GM03348 (cell line): ENCODE measurements at regions not wholly inside any gene's neighbourhood (a gene's known extent, or its start where the extent isn't known, plus 50 kb on each side); places are given as distances from the start of the nearest gene placed in this dataset.

Experiments
- DNase-seq: peaks from one replicate; pipeline ENCODE4 v3.0.0; 2012; ENCODE audit warnings: low spot score

DNA sequence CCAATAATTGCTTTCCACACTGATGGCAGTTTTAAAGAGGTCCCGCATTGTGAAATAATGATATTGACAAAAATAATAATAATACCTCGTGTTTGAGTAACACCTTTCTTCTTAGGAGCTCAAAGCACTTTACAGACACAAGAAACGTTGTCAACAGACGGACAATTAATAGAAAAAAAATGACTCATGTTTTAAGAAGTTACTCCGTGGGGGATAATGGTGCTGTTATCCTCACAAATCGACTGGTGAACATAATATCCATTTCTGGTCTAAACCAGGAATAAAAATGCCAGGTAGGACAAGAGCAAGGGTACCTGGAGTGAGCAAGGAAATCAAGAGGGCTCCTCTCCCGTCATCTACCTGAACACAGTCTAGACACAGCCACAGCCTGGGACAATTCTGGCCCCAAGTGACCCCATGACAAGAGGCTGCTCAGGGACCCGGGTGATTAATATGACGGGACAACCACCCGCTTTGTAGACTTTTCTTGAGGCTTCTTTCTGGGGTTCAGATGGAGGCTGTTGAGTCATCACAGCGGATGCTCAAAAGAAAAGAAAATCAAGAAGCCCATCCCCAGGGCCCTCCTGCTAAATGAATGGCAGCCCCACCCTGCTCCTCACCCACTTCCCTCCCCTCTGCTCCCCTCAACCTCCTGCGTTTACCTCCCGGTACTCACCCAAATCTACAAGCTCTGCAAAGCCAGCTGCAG is 146.2 kb upstream of the IRF2BP2 start:
- no peak for DNase-seq

GRCh38 chr1:234755449-234755863 is 145.5 kb upstream of the IRF2BP2 start:
- DNase-seq, result peak; percentile 58

DNA sequence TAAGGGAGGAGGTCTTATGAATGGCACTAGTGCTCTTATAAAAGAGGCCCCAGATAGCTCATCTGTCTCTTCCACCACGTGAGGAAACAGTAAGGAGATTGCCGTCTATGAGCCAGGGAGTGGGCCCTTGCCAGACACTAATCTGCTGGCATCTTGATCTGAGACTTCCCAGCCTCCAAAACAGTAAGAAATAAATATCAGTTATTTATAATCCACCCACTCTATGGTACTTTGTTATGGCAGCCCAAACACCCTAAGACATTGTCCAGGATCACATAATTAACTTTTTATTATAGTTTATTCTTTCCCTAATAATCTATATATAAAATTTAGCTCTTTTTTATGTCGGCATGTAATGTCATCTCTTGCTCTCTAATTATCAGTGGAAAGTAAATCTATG is 144.0 kb upstream of the IRF2BP2 start:
- no peak for DNase-seq

DNA sequence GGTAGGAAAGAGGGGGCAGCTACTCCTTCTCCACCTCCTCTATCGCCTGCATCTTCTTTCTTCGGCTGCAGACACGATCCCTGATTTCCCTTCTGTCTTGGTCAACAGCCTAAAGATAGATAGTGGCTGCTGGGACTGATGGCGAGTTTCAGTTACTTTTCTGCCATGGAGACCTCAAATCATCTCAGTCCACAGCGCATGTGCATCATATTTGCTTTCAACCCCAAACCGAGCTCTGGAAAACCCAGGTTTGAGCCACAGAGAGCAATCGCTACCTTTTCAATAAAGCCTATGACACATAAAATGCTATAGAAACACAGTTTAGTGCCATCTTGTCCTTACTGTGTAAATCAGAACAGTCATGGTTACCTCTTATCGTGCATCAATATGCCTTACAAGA is 142.9 kb upstream of the IRF2BP2 start:
- DNase-seq, result no peak

DNA sequence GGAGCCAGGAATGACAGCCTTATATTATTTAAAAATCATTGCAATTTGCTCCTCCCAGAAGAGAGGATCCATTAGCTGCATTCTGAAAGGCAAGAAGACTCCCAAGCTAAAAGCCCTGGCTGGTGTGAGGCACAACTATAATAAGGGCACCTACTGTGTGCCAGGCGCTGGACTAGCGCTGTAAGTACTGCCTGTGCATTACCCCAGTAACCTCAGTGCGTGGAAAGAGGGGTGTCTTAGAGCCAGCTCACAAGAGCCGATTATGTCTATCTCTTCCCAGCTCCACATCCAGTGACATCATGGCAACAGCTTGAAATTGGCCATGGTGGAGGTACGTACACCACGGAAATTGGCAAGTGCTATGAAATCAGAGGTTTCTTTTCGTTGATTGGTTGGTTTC is 141.7 kb upstream of the IRF2BP2 start:
- no peak for DNase-seq

GRCh38 chr1:234750922-234751627 is 141.1 kb upstream of the IRF2BP2 start:
- no peak for DNase-seq

GRCh38 chr1:234748713-234749112 is 138.7 kb upstream of the IRF2BP2 start:
- no peak for DNase-seq

DNA sequence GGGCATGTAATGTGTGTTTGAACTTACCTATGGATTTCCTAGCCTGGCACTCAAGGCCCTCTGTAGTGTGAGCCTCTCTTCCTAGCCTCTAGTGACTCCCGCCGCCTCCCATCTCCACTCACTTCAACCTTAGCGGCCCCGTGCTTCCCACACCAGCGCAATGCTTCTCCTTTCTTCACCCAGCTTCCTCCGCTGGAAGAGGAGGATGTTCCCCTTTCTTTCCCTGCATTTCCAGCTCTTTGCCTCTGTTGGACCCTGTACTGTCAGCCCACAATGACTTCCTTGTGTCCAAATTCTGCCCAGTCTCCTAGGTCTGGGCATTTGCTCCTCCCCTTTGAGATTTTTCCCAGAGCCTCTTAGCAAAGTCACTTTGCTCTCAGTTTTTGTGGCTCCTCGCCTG is 138.1 kb upstream of the IRF2BP2 start:
- no peak for DNase-seq

DNA sequence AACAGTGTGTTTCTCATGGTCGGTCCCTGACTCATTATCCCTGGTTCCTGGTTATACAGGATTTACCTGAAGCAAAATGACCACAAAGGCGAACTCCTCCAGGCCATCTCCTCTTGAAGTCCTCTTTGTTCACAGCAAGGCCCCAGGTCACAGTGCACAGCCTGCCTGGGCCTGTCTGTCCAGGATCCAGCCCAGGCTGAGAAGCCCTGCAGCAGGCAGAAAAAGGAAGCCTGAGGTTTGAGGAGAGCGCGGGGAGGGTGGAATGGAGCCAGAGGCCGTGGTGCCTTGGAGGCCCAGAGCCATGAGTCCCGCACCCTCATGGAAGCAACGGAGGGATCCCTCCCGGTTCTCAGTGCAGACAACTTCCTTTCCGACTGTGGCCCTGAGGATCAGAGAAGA is 136.8 kb upstream of the IRF2BP2 start:
- no peak for DNase-seq

DNA sequence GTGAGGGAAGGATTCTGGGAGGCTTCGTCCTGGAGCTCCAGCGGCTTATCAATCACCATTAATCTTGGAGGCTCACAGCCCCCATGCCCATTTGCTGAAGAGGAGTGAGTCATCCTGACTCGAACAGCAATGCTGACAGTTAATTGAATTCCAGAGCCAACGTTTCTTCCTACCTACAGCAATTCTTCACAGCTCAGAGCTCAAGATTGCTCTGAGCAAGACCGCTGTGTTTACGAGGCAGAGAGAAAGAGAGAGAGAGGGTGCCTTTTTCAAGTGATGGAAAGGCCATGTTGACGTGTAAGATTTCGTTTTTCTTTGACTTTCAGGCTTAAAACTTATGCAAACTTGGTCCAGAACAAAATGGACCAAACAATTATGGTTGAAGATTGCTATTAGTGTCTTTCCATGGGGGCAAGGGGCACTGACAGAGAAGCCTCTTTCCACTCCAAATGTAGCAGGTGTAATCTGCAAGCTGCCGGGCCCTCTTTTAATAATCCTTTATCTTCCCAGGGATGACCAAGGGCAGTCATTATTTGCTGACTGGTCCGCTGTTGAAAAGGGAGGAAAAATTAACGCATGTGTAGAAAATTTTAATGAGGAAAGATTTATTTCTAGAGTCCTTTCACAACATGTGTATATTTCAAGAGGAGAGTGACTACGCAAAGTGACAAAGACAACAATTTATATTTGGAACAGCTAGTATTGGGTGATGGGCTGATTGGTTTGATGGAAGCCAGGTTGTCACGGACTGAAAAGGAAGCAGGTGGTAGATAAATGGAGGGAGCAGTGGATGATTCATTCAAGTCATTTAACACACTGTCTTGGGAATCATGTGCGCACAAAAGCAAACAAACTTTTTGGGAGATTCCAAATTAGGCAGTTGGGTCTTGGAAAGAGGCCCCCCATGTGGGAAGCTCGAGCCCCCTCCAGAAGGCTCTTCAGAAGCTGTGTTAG is 136.1 kb upstream of the IRF2BP2 start:
- DNase-seq, result peak; percentile 33

- no peak for DNase-seq
These were observed 135.3 kb upstream of the IRF2BP2 start for GRCh38 chr1:234745276-234745675.

DNA sequence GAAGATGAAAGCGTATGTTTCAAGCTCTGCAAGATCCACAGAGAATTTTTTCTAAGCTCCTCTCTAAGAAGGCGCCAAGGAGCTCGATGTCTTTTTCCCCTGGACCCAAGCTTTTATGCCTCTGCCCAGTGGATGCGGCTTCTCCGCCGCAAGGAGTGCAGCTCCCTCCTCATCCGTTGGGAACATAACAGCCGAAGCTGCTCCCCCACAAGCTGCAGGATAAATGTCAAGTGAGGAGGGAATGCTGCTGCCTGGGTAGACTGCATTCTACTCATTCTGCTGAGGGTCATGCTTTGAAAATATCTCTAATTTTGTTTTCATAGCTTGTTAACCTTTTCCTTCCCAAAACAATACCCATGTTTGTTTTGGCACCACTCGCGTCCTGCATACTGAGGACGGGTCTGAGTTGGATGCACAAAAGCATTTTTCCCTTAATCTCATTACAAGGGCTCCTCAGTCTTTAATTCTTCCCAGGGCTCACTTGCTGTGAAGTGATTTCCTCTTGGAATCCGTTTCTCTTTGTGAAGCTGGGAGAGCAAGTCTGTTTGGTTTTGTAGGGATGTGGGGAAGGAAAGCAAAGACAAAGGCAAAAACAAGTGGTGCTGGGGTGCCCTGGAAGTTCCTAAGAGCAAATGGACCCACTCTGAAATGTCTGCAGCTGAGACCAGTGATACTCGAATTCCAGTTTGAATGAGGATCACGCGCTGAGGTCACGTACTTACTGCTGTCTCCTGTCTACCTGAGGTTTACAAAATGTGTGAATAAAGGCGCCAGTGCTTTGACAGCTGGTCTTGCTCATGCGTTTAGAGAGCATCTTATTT is 134.0 kb upstream of the IRF2BP2 start:
- DNase-seq, result peak; percentile 42

DNA sequence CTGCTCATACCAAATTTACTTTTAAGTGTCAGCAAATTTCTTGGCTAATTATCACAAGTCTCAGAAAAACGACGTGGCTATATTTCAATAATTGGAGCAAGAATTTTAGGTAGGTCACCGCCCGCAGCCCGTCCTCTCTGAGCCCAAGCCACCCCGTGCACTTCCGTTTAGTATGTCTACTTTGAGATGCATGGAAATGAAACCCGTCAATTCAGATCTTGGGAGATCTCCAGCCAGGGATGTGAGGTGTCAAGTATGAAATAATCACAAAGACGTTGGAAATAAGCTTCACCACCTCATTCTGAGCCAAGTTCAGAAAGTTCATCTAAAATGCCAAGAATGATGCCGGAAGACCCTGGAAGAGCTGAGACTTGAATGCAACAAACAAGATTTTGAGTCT is 132.6 kb upstream of the IRF2BP2 start:
- no peak for DNase-seq

- DNase-seq, result no peak
These were observed 128.0 kb upstream of the IRF2BP2 start for GRCh38 chr1:234737967-234738314.

- no peak for DNase-seq
These were observed 125.9 kb upstream of the IRF2BP2 start for GRCh38 chr1:234735916-234736315.

GRCh38 chr1:234735476-234735875 is 125.5 kb upstream of the IRF2BP2 start:
- no peak for DNase-seq

DNA sequence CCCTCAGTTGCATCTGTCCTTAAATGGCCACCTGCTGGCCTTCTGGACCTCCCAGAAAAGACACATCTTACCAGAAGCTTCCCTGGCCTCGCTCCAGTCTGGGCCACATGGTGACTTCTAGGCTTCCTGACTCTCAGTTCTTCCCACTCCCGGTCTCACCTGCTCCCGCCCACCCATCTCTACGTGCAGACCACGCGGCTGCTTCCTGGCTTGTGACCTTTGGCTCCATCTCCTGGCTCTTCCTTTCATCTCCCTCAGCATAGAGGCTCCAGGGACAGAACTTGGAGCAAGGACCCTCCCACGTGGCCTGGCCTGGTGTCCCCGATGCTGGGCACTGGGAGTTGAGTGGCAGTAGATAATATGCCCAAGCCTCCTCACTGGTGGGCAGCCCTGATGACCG is 124.9 kb upstream of the IRF2BP2 start:
- DNase-seq, result no peak

DNA sequence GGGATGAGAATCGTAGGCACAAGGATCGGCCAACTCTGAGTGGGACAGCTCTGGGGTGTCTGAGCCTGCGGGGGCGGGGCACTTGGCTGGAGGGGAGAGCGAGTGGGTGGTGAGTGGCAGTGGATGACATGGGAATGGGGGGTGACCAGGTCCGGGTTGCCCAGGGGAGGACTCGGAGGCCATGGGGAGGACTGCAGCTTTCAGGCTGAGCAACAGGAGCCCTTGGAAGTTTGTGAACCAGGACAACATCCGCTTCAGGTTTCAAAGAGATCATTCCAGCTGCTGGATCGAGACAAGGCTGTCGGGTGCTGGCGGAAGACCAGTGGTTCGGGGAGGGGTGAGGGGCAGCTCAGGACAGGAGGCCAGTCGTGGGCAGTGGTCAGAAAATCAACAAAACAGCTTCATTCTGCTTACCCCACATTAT is 124.4 kb upstream of the IRF2BP2 start:
- DNase-seq, result no peak

DNA sequence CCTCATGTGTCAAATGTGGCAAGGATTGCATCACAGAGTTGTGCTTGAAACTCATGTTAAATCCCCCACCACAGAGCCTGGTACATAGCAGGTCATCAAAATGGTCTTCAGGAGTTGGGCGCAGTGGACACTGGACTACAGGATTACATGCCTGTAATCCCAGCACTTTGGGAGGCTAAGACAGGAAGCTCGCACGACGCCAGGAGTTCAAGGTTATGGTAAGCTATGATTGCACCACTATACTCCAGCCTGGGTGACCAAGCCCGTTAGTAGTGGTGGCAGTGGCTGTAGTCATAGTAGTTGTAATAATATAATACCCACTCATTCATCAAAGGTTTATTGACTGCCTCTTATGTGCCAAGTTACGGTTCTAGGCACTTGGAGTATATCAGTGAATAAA is 123.4 kb upstream of the IRF2BP2 start:
- DNase-seq, result no peak

GRCh38 chr1:234732671-234733390 is 122.9 kb upstream of the IRF2BP2 start:
- DNase-seq, result no peak

GRCh38 chr1:234732260-234732659 is 122.3 kb upstream of the IRF2BP2 start:
- no peak for DNase-seq
